ENCODE measurements at regions not wholly inside any gene's neighbourhood (a gene's known extent, or its start where the extent isn't known, plus 50 kb on each side); places are given as distances from the start of the nearest gene placed in this dataset.

GRCh38 chr3:102104033-102104432 is 254.7 kb downstream of the NFKBIZ start:
- no peaks in the 10 kb centered on the region for H3K27me3 Mint-ChIP-seq (ENCODE audit: low read depth)
- H3K27ac Mint-ChIP-seq, result no peak overlapping the region
- peaks cover 9% of the 10 kb centered on the region for H3K36me3 Mint-ChIP-seq
- TF ChIP-seq, protein P1, sequence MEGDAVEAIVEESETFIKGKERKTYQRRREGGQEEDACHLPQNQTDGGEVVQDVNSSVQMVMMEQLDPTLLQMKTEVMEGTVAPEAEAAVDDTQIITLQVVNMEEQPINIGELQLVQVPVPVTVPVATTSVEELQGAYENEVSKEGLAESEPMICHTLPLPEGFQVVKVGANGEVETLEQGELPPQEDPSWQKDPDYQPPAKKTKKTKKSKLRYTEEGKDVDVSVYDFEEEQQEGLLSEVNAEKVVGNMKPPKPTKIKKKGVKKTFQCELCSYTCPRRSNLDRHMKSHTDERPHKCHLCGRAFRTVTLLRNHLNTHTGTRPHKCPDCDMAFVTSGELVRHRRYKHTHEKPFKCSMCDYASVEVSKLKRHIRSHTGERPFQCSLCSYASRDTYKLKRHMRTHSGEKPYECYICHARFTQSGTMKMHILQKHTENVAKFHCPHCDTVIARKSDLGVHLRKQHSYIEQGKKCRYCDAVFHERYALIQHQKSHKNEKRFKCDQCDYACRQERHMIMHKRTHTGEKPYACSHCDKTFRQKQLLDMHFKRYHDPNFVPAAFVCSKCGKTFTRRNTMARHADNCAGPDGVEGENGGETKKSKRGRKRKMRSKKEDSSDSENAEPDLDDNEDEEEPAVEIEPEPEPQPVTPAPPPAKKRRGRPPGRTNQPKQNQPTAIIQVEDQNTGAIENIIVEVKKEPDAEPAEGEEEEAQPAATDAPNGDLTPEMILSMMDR (IDR thresholded peaks at IDR 0.05; ENCODE audit: unreplicated experiment), result no peak
- H3K4me3 Mint-ChIP-seq, result no peak overlapping the region
- H3K4me1 Mint-ChIP-seq, result peaks cover 3% of the 10 kb centered on the region
- no peak for DNase-seq (ENCODE audit: low spot score in 2 of 2, unreplicated experiment in 2 of 2)
- H3K9me3 Mint-ChIP-seq, result peaks cover 22% of the 10 kb centered on the region

DNA sequence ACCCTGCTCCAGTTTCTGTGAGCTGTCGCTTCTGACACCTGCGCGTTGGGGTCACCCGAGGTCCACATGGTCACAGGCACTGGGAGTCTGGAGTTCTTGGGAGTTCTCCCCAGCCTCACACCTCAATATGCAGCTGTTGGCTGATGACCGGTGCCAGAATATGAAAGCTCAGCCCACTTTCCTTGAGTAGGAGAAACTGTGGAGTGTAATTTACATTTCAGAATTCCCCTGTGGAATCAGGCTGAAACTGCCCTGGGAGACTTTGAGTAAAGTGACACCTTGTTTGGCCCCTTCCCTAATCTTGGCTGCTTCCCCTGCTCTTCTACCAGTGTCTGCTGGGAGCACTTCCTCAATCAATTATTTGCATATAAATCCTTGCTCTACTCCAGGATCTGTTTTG is 255.9 kb downstream of the NFKBIZ start:
- H3K9me3 Mint-ChIP-seq, result peaks cover 26% of the 10 kb centered on the region
- TF ChIP-seq, protein P1 (IDR thresholded peaks at IDR 0.05; ENCODE audit: unreplicated experiment), result no peak
- H3K27me3 Mint-ChIP-seq (ENCODE audit: low read depth), result no peaks in the 10 kb centered on the region
- peaks cover 3% of the 10 kb centered on the region for H3K4me1 Mint-ChIP-seq
- no peak overlapping the region for H3K4me3 Mint-ChIP-seq
- no peak overlapping the region for H3K27ac Mint-ChIP-seq
- peaks cover 9% of the 10 kb centered on the region for H3K36me3 Mint-ChIP-seq
- no peak for DNase-seq (ENCODE audit: low spot score in 2 of 2, unreplicated experiment in 2 of 2)

DNA sequence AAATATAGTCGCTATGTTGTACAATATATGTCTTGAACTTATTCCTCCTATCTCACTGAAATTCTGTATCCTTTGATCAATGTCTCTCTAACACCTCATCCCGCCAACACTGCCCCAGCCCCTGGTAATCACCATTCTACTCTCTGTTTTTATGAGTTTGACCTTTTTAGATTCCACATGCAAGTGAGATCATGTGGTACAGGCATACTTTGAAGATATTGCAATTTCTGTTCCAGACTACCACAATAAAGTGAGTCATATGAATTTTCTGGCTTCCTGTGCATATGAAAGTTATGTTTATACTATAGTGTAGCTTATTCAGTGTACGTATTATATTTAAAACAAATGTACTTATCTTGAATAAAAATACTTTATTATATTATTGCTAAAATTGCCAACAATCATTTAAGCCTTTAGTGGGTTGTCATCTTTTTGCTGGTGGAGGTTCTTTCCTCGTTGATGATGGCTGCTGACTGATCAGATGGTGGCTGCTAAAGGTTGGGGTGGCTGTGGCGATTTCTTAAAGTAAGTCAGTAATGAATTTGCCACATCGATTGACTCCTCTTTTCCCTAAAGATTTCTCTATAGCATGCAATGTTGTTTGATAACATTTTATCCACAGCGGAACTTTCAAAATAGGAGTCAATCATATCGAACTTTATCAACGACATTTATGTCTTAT is 257.2 kb downstream of the NFKBIZ start:
- TF ChIP-seq, protein P1 (IDR thresholded peaks at IDR 0.05; ENCODE audit: unreplicated experiment), result no peak
- no peak overlapping the region for H3K4me3 Mint-ChIP-seq
- H3K4me1 Mint-ChIP-seq, result peaks cover 3% of the 10 kb centered on the region
- H3K27ac Mint-ChIP-seq, result no peak overlapping the region
- H3K9me3 Mint-ChIP-seq, result peaks cover 26% of the 10 kb centered on the region
- H3K36me3 Mint-ChIP-seq, result peaks cover 7% of the 10 kb centered on the region
- no peak for DNase-seq (ENCODE audit: low spot score in 2 of 2, unreplicated experiment in 2 of 2)
- H3K27me3 Mint-ChIP-seq (ENCODE audit: low read depth), result no peaks in the 10 kb centered on the region

DNA sequence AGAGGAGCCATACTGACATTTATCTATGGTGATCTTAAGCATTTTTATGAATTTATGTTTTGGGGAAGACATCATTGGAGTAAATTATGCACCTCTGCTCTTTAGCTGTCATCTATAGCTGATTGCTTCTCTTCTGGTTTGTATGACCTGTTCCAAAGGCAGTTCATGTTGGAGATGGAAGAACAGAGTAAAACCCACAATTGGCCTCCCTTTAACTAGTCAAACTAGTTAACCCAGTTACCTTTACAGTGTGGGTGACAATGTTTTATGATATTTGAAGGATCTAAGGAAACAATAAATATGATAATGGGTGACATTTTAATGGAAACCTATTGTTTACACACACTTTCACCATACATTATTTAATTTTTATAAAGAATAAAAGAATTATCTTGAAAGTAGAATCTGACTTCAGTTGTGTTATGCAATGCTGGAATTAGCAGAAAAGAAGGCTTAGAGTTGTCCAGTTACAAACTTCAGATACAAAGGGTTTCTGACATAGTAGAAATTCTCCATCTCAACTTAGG is 263.5 kb downstream of the NFKBIZ start:
- Mint-ChIP-seq H3K27me3 (ENCODE audit: low read depth) (no peaks in the 10 kb centered on the region), H3K9me3 (peaks cover 24% of the 10 kb centered on the region), H3K27ac (peak overlapping the region; percentile 92), H3K4me1 (peaks cover 28% of the 10 kb centered on the region), H3K4me3 (no peak overlapping the region), H3K36me3 (peaks cover 7% of the 10 kb centered on the region)
- no peak for DNase-seq (ENCODE audit: low spot score in 2 of 2, unreplicated experiment in 2 of 2)
- TF ChIP-seq, protein P1 (IDR thresholded peaks at IDR 0.05; ENCODE audit: unreplicated experiment), result no peak

- peaks cover 25% of the 10 kb centered on the region for H3K9me3 Mint-ChIP-seq
- peaks cover 28% of the 10 kb centered on the region for H3K4me1 Mint-ChIP-seq
- H3K36me3 Mint-ChIP-seq, result peaks cover 6% of the 10 kb centered on the region
- TF ChIP-seq, protein P1 (IDR thresholded peaks at IDR 0.05; ENCODE audit: unreplicated experiment), result no peak
- DNase-seq (ENCODE audit: low spot score in 2 of 2, unreplicated experiment in 2 of 2), result no peak
- no peak overlapping the region for H3K4me3 Mint-ChIP-seq
- no peaks in the 10 kb centered on the region for H3K27me3 Mint-ChIP-seq (ENCODE audit: low read depth)
- peak overlapping the region; percentile 92 for H3K27ac Mint-ChIP-seq
Measured at GRCh38 chr3:102113421-102114041, 264.2 kb downstream of the NFKBIZ start.
